GM19463 (cell line): ENCODE measurements at regions not wholly inside any gene's neighbourhood (a gene's known extent, or its start where the extent isn't known, plus 50 kb on each side); places are given as distances from the start of the nearest gene placed in this dataset.
"Not testable (repeated sequence)": the region's sequence is repeated elsewhere in the genome, so short reads cannot be mapped to it uniquely, and the experiment has no call there.

Experiments used
- ATAC-seq: cut with Tn5 transposase; IDR thresholded peaks from one replicate; pipeline ENCODE4 v1.9.1; 2021; ENCODE audit warnings: mild to moderate bottlenecking, moderate library complexity; ENCODE audit not compliant: unreplicated experiment

DNA sequence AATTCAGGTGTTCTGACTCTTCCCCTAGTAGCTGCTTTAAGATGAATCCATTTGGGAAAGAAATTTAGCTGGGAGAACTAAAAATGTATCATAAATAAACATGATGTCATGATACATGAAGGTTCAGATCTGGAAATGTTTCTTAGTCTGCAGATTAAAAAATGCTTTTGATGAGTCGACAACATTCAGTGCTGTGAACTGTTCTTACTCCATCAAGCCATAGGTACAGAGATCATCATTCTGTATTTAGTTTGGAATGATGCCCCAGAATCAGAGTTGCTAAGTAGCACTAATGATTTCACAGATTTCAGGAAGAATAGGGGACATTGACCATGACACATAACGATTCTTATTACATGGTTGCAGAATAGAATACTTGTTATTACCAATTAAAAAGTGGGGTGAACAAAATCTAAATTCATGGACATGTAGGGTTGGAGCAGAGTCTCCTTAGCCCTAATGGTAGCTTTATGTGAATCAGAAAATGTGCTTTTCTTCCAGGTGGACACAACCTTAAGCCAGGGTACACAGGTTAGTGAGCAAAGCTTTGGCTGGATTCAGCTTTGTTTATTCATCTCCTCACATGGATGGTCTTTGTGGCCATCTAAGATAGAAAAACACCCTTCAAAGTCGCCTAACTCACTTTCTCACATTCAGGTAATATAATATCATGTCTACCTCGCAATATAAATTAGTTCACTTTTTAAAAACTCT, 205.4 kb upstream of the SEL1L start:
- ATAC-seq, result no peak

DNA sequence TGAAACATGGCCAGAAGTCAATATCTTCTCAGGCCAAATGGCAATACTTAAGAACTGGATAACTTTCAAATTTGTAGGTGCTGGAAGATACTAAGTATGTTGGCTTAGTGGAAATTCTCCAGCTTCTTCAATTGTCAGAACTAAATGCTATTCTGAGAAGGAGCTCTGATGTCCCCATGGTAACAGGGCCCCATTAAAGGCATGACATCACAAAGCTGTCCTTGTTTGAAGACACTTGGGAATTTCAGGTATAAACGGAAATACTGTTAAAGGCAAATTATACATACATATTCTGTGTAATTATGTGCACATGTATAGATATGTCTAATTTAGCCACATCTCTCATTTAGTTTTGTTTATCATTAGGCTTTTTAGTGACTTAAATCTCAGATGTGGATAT, 210.0 kb upstream of the SEL1L start:
- ATAC-seq, result no peak

DNA sequence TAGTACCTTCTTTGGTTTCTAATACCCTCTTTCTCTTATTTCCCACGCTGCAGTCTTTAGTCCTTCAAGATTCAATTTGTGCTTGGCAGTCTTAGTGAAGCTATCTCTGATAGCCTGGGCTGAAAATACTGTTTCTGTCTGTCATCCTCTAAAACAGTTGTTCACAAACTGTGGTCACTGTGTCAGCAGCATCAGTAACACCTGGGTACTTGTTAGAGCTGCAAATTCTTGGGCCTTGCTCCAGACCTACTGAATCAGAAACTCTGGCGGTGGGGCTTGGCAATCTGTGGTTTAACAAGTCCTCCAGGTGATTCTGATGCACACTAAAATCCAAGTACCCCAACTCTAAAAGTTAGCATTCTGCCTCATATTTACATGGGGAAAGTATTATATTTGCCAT, 217.5 kb upstream of the SEL1L start:
- no peak for ATAC-seq

DNA sequence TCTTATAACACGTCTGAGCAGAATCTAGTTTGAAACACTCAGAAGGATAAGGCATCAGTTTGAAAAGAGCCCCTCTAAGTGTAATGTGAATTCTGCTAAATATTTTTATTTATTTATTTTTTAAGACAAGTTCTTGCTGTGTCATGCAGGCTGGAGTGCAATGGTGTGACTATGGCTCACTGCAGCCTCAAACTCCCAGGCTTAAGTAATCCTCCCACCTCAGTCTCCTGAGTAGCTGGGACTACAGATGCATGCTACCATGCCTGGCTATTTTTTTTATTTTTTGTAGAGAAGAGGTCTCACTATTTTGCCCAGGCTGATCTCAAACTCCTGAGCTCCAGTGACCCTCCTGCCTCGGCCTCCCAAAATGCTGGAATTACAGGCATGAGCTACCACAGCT, 225.9 kb upstream of the SEL1L start:
- ATAC-seq, result no peak

DNA sequence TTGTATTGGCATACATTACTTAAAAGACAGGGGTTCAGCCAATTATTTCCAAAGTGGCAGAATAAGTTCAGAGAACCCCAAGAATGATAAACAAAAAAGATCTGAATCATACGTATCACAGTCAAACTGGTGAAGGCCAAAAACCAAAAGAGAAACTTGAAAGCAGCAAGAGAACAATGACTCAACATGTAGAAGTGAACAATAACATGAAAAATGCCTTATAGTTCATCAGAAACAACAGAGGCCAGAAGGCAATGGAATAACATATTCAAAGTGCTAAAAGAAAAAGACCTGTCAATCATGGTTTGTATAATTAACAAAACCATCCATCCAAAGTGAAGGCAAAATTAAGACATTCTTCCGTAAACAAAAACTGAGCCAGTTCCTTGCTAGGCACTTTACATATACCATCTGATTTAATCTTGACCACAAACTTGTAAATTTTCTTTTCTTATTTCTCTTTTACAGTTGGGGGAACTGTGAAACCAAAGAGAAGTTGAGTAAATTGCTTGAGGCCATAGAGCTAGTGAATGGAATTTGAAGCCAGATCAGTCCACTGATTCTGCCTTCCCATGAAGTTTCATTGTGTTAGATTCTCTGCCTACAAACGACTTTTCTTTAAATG, 232.1 kb upstream of the SEL1L start:
- ATAC-seq, result no peak

DNA sequence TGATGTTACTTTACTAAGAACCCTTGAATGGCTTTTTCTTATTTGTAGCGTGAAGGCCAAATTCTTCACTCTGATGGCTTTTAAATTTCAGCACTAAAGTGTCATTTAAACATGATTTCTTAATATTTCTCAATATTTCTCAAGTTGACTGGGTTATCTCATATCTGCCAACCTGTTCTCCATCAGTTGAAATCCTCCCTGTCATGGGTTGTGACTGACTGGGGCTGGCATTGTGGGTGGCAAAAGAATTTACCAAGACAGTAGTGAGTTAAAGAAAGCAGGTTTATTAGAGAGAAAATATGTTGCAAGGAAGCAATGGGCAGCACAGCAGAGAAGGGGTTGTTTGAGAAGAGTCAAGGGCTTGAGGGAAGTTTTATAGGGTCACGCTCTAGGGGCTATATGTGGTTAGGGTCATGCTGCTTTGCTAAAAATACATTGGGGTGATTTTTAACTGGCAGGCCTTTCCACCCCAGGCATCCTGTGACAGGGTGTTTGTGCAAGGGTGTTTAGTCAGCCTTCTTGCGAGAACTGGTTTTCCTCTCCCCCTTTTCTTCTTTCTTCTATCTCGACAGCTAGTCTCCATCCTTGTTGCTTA, 232.8 kb upstream of the SEL1L start:
- ATAC-seq, result no peak

DNA sequence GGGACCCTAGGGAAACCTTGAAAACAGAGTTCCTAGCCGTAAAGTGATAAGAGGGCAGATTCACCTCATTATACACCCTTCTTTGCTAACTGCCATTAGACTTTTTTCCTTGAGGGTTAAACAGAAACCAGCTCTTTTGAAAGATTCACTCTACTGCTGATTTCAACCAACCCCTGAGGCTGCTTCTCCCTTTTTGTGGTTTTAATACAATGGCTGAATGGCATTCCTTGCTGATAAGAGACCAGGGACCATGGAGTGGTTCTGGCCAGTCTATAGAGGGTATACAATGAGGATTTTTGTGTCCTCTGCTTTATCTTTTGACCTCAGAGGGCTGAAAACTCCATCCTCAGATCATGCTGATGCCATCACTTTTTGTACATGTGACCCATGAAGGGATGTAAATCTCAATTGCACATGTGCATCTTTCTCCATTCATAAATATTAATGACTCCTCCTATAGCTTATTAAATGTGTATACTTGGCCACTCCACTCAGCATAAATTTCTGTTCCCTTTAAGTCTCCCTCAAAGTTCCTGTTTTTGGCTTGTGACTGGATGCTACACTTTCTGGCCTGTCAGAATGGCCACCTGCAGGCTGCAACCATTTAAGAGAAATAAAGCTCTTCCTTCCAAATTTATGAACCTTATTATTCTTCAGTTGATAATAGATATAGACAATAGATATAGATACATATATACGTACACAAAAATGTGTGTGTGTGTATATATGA, 233.8 kb upstream of the SEL1L start:
- ATAC-seq, result no peak

DNA sequence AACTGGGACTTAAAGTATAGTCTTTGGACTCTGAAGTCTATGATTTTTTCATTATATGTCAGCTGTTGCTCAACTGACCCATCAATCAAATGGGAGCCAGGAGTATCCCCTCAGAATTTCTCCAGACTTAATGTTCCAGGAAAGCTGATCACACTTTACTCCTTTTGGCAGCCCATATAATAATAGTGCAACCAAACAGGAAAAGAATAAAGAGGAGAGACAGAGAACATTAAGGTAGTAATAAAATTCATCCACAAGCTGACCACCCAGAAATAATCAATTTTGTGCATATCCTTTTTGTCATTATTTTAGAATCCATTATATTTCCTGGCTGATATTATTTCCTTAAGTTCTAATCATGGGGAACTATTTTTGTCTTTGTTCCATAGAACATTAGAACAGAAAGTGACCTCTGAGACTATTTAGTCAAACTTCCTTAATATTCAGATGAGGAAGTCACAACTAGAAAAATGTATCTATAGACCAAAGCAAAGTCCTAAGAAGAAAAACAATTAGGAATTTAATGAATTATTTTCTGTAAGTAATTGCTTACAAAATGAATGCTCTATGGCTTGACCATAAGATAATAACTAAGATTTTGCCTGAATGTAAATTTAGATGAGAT, 238.1 kb upstream of the SEL1L start:
- ATAC-seq, result no peak

DNA sequence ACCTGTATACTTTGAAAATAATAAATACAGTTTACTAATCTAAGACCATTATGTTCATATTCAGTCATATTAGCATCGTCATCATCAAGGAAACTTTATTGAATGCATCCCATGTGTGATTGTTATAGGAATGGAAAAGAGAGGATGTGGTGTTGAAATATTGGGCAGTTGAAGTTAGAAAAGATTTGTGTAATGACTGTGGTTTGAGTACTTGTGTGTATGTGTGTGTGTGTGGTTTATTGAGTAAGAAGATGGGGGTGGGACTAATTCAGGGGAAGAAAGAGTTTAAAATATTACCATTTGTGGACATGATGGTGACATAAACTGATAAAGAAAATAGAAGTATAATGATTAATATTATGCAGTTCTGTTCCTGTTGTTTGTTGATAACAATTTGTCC, 238.7 kb upstream of the SEL1L start:
- ATAC-seq, result no peak

DNA sequence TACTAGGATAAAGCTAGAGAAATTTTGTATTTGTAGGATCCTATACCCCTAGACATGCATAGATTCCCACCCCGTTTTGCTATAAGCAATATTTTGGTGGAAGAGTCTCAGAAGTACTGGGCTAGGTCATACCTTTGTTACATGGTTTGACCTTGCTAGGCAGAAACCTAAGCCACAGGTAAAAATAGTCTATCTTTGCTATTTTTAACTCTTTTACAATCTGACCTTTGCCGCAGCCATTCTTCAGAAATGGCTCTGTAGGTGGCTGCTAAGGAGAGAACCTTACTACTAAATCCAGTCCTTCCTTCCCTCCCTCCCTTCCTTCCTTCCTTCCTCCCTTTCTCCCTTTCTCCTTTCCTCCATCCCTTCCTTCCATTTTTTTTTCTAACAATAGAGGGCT, 242.9 kb upstream of the SEL1L start:
- no peak for ATAC-seq

DNA sequence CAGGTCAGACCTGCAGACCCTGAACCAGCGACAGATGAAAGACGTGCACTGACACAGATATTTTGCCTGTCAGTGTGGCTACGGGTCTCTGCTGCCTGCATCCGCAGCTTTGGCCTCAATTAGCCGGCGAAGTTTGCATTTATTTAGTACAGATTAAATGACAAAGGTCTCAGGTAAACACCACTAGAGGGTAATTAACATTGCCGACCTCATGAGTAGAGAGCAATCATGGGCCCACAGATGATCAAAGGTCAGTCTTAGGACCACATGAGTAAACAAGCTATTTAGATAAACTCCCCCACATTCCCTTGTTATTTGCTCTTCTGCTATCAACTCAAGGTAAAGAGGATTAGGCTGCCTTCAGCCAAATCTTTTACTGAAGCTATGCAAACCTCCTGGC, 248.1 kb upstream of the SEL1L start:
- not testable (repeated sequence) for ATAC-seq

DNA sequence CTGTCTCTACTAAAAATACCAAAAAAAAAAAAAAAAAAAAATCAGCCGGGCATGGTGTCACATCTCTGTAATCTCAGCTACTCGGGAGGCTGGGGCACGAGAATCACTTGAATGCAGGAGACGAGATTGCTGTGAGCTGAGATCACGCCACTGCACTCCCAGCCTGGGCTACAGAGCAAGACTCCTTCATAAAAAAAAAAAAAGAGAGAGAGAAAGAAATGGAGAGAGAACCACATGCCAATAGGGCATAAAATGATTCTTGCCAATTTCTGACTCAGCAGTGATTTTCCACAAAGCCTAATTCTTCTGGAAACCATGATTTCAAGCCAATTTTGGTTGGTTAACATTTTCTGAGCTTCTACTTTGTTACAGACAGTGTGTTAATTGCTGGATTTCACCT, 250.4 kb upstream of the SEL1L start:
- ATAC-seq, result no peak

DNA sequence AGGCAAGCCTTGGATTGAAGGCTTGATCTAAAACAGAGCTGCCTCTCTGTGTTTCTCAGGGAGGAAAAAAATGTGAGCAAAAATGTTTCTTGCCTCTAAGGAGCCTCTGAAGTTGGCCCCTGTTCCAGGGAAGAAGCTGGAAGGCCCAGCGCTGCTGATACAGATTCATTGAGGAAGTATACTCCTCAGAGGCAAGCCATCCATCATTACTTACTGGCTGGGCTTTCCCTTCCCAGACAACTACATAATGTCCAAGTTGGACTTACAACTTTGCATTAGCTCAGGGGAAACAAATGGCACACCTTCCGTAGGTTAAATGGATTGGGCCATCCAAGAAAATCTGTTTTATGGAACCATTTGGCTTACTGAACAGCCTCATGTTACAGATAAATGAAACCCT, 263.7 kb upstream of the SEL1L start:
- no peak for ATAC-seq

DNA sequence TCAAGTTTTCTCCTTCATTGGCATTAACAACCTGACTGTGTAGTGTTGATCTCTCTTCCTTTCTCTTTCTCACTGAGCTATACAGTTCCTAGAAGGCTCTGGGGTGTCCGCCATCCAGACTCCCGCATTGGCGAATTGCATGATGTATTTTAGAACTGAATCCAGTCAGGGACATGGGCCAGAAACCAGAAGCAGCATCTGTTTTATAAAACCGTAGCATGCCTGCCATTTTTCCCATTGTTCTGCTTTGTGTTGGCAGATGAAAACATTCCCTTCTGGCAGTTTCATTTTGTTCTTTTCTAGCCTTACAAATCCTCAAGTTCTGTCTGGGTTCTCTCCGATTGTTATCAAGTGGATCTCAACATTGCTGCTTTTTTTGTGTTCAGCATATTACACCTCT, 268.3 kb upstream of the SEL1L start:
- no peak for ATAC-seq

DNA sequence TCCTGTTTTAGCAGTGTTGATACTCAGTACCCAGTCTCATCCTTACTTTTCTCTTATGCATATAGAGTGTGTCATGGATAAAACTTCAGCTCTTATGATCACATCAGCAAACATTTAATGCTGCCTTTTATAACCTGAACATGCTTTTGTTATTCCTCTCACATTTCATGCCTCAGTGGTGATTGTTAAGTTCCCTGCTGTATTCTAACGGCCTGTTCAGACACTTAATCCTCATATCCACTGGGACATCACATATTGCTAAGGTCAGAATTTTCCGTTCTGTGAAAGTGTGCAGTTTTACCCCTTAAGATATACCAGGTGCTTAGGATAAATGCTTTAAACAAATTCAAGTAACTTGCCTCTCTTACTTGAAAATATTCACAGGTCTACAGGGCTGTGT, 268.7 kb upstream of the SEL1L start:
- ATAC-seq, result no peak

DNA sequence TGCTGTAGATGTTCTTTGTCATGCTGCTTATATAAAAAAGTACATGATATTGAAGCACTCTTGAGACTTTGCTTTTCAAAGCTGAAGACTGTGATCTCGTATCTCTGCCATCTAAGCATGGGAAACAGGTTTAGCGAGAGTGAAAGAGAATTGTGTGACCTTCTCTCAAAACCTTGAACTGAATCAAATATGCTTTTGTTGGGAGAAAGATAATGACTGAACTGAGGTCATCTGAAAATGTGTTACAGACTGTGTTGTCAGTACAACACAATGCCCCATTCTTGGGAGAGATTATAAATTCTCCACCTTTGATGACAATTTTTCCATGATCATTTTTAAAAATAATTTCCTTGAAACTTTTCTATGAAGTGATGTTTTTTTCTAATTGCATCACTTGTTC, 272.1 kb upstream of the SEL1L start:
- ATAC-seq, result no peak

DNA sequence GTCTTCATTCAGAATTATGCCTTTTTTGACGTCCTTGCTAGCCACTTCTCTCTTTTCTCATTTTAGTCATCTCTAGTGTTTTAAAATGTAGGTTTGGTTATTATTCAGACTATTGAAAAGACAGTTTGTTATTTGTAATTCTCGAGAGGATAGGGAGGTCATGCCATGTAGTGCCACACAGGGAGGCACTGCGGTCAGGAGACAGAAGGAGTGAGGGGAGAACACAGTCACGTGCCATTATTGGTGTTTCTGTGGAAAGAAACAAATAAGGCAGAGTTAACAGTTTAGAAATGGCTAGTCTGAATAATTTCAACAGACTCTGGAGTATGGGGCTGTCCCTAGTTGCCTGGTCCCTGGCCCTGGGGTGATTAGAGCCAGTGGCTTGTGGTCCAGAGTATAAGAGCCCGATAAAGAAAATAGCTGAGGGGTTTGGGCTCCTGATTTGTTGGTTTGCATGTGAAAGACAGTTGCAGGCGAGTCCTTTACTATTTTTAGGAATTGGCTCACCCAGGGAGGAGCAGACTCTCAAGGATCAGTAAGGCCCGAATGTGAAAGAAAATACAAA, 278.1 kb upstream of the SEL1L start:
- ATAC-seq, result no peak

DNA sequence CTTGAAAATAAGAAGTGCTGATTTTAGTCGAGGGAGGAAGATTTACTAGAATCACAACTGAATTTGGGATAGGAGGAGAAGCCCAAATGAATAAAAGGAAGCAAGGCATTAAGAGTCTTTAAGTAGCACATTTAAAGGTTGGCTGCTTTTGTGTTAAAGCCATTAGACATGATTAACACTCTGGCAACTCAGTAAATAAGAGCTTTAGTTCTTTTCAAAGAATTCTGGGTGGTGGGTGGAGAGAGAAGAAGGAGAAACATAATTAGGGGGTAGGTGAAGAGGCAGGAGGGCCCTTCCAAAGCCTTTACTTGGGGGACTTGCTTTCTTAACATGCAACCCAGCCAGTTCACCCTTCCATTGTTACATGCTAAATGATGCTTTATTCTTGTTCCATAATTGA, 284.6 kb upstream of the SEL1L start:
- ATAC-seq, result no peak

DNA sequence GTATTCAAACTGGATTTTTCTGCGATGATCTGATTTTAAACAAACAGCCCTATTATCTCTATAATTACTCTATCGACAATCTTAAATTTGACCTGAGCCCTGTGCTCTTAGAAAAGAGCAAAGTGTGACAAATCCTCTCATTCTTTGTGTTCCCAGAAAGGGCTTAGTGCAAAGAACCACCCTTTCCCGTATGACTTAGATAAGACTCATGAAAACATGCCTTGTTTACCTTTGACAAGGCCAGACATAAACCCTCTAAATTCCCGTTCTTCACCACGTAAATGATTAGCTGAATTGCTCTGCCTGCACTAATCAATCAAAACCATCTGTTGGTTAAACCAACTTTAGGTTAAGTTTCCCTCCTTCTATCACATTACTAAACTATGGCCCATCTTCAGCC, 285.7 kb upstream of the SEL1L start:
- no peak for ATAC-seq

DNA sequence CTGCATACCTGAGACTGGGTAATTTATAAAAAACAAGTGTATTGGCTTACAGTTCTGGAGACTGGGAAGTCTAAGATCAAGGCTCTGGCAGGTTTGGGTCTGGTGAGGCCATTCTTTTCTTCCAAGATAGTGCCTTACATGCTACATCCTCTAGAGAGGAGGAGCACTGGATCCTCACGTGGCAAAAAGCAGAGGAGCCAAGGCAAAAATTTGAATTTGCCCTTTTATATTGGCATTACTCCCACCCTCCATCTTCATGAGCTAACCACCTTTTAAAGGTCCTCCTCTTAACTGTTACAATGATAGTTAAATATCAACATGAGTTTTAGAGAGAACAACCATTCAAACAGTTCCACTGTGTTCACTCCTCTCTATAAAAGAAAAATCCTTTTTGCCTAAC, 286.3 kb upstream of the SEL1L start:
- ATAC-seq, result no peak

DNA sequence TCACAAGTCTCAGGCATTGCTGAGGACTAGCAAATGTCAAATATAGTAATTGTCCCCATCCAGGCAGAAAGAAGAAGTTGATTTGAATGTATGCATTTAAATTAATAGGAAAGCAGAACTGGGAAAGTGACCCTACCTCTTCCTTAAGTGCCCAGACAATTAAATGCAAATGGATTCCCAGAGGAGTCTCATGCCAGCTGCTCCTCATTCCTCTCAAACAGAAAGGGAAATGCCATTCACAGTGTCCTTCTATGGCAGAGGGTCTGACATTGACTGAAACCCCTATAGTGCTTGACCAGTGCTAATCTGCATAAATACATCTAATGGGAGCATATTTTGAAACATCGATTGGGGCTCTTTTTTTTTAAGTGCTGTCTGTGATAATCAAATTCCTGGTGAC, 292.4 kb upstream of the SEL1L start:
- ATAC-seq, result no peak
